GM23338 (cell line): ENCODE measurements at regions not wholly inside any gene's neighbourhood (a gene's known extent, or its start where the extent isn't known, plus 50 kb on each side); places are given as distances from the start of the nearest gene placed in this dataset.

Experiments
- ATAC-seq: fragments of 200-7000 bp; cut with Tn5 transposase; 3 replicates; pipeline ENCODE4 v1.9.1; 2020
- DNase-seq: peaks from one replicate; pipeline ENCODE4 v3.0.0-alpha.2; 2015; ENCODE audit warnings: low spot score
- H2AFZ ChIP-seq: fragments of 200-600 bp; sonication (generic); 2 replicates; pipeline ENCODE4 v1.8.0; 2016; ENCODE audit warnings: antibody characterized with exemption, mild to moderate bottlenecking, moderate library complexity
- H3F3A ChIP-seq: fragments of 200-600 bp; sonication (generic); replicated peaks from 2 replicates; pipeline ENCODE4 v1.8.0; 2017; ENCODE audit warnings: antibody characterized with exemption, mixed run types, low read depth
- H3K27ac ChIP-seq: fragments of 200-600 bp; sonication (generic); 2 replicates; pipeline ENCODE4 v1.6.1; 2016; ENCODE audit warnings: low read depth
- H3K27me3 ChIP-seq: fragments of 200-600 bp; sonication (generic); 2 replicates; pipeline ENCODE4 v1.8.0; 2016; ENCODE audit warnings: mild to moderate bottlenecking, mixed run types, moderate library complexity; ENCODE audit not compliant: insufficient read depth
- H3K36me3 ChIP-seq: fragments of 200-600 bp; sonication (generic); 2 replicates; pipeline ENCODE4 v1.8.0; 2016; ENCODE audit warnings: mild to moderate bottlenecking; ENCODE audit not compliant: insufficient read depth
- H3K4me1 ChIP-seq: fragments of 200-600 bp; sonication (generic); 2 replicates; pipeline ENCODE4 v1.8.0; 2016; ENCODE audit warnings: mild to moderate bottlenecking, moderate library complexity; ENCODE audit not compliant: insufficient read depth
- H3K4me2 ChIP-seq: fragments of 200-600 bp; sonication (generic); 2 replicates; pipeline ENCODE4 v1.7.1; 2017; ENCODE audit warnings: mixed run types
- H3K4me3 ChIP-seq: fragments of 200-600 bp; sonication (generic); 2 replicates; pipeline ENCODE4 v1.6.1; 2016; ENCODE audit warnings: mixed run types
- H3K79me2 ChIP-seq: fragments of 200-600 bp; sonication (generic); replicated peaks from 2 replicates; pipeline ENCODE4 v1.8.0; 2017; ENCODE audit warnings: mild to moderate bottlenecking; ENCODE audit not compliant: insufficient read depth
- H3K9me2 ChIP-seq: fragments of 200-600 bp; sonication (generic); 2 replicates; pipeline ENCODE4 v1.8.0; 2017; ENCODE audit not compliant: insufficient read depth
- H4K20me1 ChIP-seq: fragments of 200-600 bp; sonication (generic); replicated peaks from 2 replicates; pipeline ENCODE4 v1.8.0; 2017; ENCODE audit warnings: mild to moderate bottlenecking; ENCODE audit not compliant: insufficient read depth
- H3K27ac Mint-ChIP-seq: 2 replicates; pipeline ENCODE4 v1.8.0; 2020; ENCODE audit warnings: inconsistent platforms, mild to moderate bottlenecking, moderate library complexity, mixed read lengths
- H3K27me3 Mint-ChIP-seq: 3 replicates; pipeline ENCODE4 v1.8.0; 2022; ENCODE audit warnings: low read depth, mild to moderate bottlenecking, moderate library complexity, mixed read lengths, inconsistent platforms; ENCODE audit not compliant: insufficient read depth, poor library complexity
- H3K36me3 Mint-ChIP-seq: 3 replicates; pipeline ENCODE4 v1.8.0; 2021; ENCODE audit warnings: low read depth, mild to moderate bottlenecking, inconsistent platforms, moderate library complexity, mixed read lengths
- H3K4me1 Mint-ChIP-seq: 3 replicates; pipeline ENCODE4 v1.8.0; 2020; ENCODE audit warnings: mild to moderate bottlenecking, inconsistent platforms, mixed read lengths
- H3K4me3 Mint-ChIP-seq: 3 replicates; pipeline ENCODE4 v1.8.0; 2021; ENCODE audit warnings: moderate library complexity, mild to moderate bottlenecking, inconsistent platforms, mixed read lengths
- H3K9me3 Mint-ChIP-seq: 3 replicates; pipeline ENCODE4 v1.8.0; 2020; ENCODE audit warnings: moderate library complexity, mild to moderate bottlenecking, inconsistent platforms, mixed read lengths
- CREB1 ChIP-seq: fragments of 250-450 bp; sonication (Bioruptor Pico); IDR thresholded peaks from 2 replicates; pipeline ENCODE4 v1.5.0; 2020; ENCODE audit warnings: low read depth, mild to moderate bottlenecking, moderate library complexity
- EZH2 ChIP-seq: fragments of 200-600 bp; sonication (generic); IDR thresholded peaks from one replicate; pipeline ENCODE4 v1.8.0; 2017; ENCODE audit warnings: antibody characterized with exemption, mild to moderate bottlenecking, low read depth; ENCODE audit not compliant: unreplicated experiment
- EZH2phosphoT487 ChIP-seq: fragments of 200-600 bp; sonication (generic); IDR thresholded peaks from one replicate; pipeline ENCODE4 v1.8.1; 2018; ENCODE audit warnings: antibody characterized with exemption; ENCODE audit not compliant: unreplicated experiment
- JUNB ChIP-seq: IDR thresholded peaks from one replicate; pipeline ENCODE4 v1.6.1; 2016; ENCODE audit warnings: antibody characterized with exemption; ENCODE audit not compliant: unreplicated experiment
- NANOG ChIP-seq: IDR thresholded peaks from 2 replicates; pipeline ENCODE4 v1.6.1; 2016; ENCODE audit warnings: antibody characterized with exemption, borderline replicate concordance
- POLR2AphosphoS5 ChIP-seq: IDR thresholded peaks from 2 replicates; pipeline ENCODE4 v1.6.1; 2016; ENCODE audit warnings: antibody characterized with exemption, low read depth
- STAT1 ChIP-seq: IDR thresholded peaks from one replicate; pipeline ENCODE4 v1.6.1; 2016; ENCODE audit warnings: antibody characterized with exemption; ENCODE audit not compliant: unreplicated experiment
- ZNF114 ChIP-seq: fragments of 250-450 bp; sonication (Bioruptor Pico); IDR thresholded peaks from 2 replicates; pipeline ENCODE4 v1.5.0; 2020; ENCODE audit warnings: mild to moderate bottlenecking, moderate library complexity
- ZNF331 ChIP-seq: fragments of 250-450 bp; sonication (Bioruptor Pico); IDR thresholded peaks from 2 replicates; pipeline ENCODE4 v1.5.0; 2020; ENCODE audit warnings: low read depth, mild to moderate bottlenecking, moderate library complexity
- TF ChIP-seq, protein P1 (sequence below), 2 experiments: fragments of 200-600 bp in 1 of 2; sonication (generic) in 1 of 2; conservative IDR thresholded peaks; 2 replicates each; pipeline versions ENCODE4 v1.5.1 to v1.6.1; 2016 to 2017; ENCODE audit warnings: antibody characterized with exemption in 2 of 2, low read depth in 2 of 2, mild to moderate bottlenecking in 2 of 2, moderate library complexity in 1 of 2
- TF ChIP-seq, protein P2 (sequence below): IDR thresholded peaks from 2 replicates; pipeline ENCODE4 v1.6.1; 2016; ENCODE audit warnings: antibody characterized with exemption
- TF ChIP-seq, protein P3 (sequence below): IDR thresholded peaks from one replicate; pipeline ENCODE4 v1.6.1; 2018; ENCODE audit warnings: antibody characterized with exemption; ENCODE audit not compliant: unreplicated experiment
- TF ChIP-seq, protein P4 (sequence below): fragments of 250-450 bp; sonication (Bioruptor Pico); IDR thresholded peaks from 2 replicates; pipeline ENCODE4 v1.5.0; 2020; ENCODE audit warnings: mild to moderate bottlenecking, moderate library complexity

DNA sequence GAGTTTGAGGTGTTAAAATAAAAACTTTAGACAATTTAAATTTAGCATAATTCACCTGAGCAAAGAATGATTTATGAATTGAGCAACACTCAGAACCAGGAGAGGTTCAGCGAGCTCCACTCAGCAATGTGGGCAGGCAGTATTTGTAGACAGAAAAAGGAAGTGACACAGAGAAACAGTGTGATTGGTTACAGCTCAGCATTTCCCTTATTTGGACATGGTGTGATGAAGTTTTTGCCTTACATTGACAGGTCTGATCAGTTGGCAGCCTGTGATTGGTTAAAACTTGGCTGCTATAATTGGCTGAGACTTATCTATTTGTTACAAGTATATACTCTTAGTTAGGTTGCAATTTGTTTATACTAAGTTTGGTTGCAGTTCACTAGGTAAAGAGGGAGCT lies 621.2 kb upstream of the PRMT6 start:
- Histone ChIP-seq H2AFZ (no peak overlapping the region), H3K27ac (no peak overlapping the region), H3K36me3 (no peaks in the 10 kb centered on the region), H3K4me2 (no peak overlapping the region), H3K79me2 (no peaks in the 10 kb centered on the region), H4K20me1 (no peaks in the 10 kb centered on the region), H3K4me1 (peaks cover 20% of the 10 kb centered on the region), H3K27me3 (no peaks in the 10 kb centered on the region), H3K9me2 (no peaks in the 10 kb centered on the region), H3K4me3 (no peak overlapping the region), H3F3A (no peaks in the 10 kb centered on the region)
- ATAC-seq (no peak), DNase-seq (peak; percentile 6)
- no peak overlapping the region for H3K27ac Mint-ChIP-seq
- no peak for TF ChIP-seq POLR2AphosphoS5
- no peak for TF ChIP-seq JUNB
- TF ChIP-seq, protein P1, sequence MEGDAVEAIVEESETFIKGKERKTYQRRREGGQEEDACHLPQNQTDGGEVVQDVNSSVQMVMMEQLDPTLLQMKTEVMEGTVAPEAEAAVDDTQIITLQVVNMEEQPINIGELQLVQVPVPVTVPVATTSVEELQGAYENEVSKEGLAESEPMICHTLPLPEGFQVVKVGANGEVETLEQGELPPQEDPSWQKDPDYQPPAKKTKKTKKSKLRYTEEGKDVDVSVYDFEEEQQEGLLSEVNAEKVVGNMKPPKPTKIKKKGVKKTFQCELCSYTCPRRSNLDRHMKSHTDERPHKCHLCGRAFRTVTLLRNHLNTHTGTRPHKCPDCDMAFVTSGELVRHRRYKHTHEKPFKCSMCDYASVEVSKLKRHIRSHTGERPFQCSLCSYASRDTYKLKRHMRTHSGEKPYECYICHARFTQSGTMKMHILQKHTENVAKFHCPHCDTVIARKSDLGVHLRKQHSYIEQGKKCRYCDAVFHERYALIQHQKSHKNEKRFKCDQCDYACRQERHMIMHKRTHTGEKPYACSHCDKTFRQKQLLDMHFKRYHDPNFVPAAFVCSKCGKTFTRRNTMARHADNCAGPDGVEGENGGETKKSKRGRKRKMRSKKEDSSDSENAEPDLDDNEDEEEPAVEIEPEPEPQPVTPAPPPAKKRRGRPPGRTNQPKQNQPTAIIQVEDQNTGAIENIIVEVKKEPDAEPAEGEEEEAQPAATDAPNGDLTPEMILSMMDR (conservative IDR thresholded peaks at IDR 0.05; ENCODE audit: low read depth in 2 of 2) = no peak
- no peak for TF ChIP-seq NANOG
- no peak for TF ChIP-seq CREB1 (CRISPR knock-in tag)
- TF ChIP-seq, protein P2, sequence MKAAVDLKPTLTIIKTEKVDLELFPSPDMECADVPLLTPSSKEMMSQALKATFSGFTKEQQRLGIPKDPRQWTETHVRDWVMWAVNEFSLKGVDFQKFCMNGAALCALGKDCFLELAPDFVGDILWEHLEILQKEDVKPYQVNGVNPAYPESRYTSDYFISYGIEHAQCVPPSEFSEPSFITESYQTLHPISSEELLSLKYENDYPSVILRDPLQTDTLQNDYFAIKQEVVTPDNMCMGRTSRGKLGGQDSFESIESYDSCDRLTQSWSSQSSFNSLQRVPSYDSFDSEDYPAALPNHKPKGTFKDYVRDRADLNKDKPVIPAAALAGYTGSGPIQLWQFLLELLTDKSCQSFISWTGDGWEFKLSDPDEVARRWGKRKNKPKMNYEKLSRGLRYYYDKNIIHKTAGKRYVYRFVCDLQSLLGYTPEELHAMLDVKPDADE = no peak
- TF ChIP-seq, protein P3, sequence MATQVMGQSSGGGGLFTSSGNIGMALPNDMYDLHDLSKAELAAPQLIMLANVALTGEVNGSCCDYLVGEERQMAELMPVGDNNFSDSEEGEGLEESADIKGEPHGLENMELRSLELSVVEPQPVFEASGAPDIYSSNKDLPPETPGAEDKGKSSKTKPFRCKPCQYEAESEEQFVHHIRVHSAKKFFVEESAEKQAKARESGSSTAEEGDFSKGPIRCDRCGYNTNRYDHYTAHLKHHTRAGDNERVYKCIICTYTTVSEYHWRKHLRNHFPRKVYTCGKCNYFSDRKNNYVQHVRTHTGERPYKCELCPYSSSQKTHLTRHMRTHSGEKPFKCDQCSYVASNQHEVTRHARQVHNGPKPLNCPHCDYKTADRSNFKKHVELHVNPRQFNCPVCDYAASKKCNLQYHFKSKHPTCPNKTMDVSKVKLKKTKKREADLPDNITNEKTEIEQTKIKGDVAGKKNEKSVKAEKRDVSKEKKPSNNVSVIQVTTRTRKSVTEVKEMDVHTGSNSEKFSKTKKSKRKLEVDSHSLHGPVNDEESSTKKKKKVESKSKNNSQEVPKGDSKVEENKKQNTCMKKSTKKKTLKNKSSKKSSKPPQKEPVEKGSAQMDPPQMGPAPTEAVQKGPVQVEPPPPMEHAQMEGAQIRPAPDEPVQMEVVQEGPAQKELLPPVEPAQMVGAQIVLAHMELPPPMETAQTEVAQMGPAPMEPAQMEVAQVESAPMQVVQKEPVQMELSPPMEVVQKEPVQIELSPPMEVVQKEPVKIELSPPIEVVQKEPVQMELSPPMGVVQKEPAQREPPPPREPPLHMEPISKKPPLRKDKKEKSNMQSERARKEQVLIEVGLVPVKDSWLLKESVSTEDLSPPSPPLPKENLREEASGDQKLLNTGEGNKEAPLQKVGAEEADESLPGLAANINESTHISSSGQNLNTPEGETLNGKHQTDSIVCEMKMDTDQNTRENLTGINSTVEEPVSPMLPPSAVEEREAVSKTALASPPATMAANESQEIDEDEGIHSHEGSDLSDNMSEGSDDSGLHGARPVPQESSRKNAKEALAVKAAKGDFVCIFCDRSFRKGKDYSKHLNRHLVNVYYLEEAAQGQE = no peak
- TF ChIP-seq EZH2phosphoT487 = no peak
- TF ChIP-seq EZH2 = no peak
- TF ChIP-seq STAT1 = no peak
- TF ChIP-seq, protein P4, sequence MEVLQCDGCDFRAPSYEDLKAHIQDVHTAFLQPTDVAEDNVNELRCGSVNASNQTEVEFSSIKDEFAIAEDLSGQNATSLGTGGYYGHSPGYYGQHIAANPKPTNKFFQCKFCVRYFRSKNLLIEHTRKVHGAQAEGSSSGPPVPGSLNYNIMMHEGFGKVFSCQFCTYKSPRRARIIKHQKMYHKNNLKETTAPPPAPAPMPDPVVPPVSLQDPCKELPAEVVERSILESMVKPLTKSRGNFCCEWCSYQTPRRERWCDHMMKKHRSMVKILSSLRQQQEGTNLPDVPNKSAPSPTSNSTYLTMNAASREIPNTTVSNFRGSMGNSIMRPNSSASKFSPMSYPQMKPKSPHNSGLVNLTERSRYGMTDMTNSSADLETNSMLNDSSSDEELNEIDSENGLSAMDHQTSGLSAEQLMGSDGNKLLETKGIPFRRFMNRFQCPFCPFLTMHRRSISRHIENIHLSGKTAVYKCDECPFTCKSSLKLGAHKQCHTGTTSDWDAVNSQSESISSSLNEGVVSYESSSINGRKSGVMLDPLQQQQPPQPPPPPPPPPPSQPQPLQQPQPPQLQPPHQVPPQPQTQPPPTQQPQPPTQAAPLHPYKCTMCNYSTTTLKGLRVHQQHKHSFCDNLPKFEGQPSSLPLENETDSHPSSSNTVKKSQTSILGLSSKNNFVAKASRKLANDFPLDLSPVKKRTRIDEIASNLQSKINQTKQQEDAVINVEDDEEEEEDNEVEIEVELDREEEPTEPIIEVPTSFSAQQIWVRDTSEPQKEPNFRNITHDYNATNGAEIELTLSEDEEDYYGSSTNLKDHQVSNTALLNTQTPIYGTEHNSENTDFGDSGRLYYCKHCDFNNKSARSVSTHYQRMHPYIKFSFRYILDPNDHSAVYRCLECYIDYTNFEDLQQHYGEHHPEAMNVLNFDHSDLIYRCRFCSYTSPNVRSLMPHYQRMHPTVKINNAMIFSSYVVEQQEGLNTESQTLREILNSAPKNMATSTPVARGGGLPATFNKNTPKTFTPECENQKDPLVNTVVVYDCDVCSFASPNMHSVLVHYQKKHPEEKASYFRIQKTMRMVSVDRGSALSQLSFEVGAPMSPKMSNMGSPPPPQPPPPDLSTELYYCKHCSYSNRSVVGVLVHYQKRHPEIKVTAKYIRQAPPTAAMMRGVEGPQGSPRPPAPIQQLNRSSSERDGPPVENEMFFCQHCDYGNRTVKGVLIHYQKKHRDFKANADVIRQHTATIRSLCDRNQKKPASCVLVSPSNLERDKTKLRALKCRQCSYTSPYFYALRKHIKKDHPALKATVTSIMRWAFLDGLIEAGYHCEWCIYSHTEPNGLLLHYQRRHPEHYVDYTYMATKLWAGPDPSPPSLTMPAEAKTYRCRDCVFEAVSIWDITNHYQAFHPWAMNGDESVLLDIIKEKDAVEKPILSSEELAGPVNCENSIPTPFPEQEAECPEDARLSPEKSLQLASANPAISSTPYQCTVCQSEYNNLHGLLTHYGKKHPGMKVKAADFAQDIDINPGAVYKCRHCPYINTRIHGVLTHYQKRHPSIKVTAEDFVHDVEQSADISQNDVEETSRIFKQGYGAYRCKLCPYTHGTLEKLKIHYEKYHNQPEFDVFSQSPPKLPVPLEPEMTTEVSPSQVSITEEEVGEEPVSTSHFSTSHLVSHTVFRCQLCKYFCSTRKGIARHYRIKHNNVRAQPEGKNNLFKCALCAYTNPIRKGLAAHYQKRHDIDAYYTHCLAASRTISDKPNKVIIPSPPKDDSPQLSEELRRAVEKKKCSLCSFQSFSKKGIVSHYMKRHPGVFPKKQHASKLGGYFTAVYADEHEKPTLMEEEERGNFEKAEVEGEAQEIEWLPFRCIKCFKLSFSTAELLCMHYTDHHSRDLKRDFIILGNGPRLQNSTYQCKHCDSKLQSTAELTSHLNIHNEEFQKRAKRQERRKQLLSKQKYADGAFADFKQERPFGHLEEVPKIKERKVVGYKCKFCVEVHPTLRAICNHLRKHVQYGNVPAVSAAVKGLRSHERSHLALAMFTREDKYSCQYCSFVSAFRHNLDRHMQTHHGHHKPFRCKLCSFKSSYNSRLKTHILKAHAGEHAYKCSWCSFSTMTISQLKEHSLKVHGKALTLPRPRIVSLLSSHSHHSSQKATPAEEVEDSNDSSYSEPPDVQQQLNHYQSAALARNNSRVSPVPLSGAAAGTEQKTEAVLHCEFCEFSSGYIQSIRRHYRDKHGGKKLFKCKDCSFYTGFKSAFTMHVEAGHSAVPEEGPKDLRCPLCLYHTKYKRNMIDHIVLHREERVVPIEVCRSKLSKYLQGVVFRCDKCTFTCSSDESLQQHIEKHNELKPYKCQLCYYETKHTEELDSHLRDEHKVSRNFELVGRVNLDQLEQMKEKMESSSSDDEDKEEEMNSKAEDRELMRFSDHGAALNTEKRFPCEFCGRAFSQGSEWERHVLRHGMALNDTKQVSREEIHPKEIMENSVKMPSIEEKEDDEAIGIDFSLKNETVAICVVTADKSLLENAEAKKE = no peak
- no peak for TF ChIP-seq ZNF114 (CRISPR knock-in tag)
- TF ChIP-seq ZNF331 (CRISPR knock-in tag) = no peak
- H3K36me3 Mint-ChIP-seq = no peaks in the 10 kb centered on the region
- H3K4me3 Mint-ChIP-seq = no peak overlapping the region
- peaks cover 4% of the 10 kb centered on the region for H3K27me3 Mint-ChIP-seq
- H3K9me3 Mint-ChIP-seq = 0 out of 3 replicates have a peak, but pooled peaks cover 3% of the 10 kb centered on the region
- H3K4me1 Mint-ChIP-seq = peaks cover 12% of the 10 kb centered on the region; the same call in 2 of the 3 replicates
